ENCODE measurements at regions not wholly inside any gene's neighbourhood (a gene's known extent, or its start where the extent isn't known, plus 50 kb on each side); places are given as distances from the start of the nearest gene placed in this dataset.

DNA sequence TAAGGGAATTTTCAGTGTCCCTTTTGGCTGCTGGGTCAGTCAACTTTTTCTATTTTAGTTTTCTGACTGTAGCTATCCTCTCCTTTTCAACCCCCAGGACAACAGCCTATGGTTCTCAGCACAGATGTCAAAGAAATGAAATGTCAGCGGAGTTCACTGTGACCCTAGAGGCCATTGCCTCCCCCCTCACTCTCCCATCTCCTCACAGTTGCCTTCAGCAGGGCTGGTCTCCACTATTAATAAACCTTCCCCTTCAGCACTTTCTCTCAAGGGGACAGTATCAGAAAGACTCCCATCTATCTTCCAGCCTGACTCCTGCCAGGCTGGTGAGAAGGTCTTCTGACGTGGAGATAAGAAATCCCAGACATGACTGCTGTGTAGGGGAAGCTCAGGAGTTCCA is 137.1 kb upstream of the WSCD2 start:
- no peak overlapping the region for H3K27ac ChIP-seq (ENCODE audit: low read depth, low read length)
- no peaks in the 10 kb centered on the region for H3K4me1 ChIP-seq (ENCODE audit: control insufficient read depth in 1 of 2, insufficient read depth in 2 of 2, low read length in 2 of 2)
- H3K4me2 ChIP-seq (ENCODE audit: low read length), result no peak overlapping the region
- H2BK12ac ChIP-seq (ENCODE audit: low read length), result no peak overlapping the region
- no peak overlapping the region for H4K8ac ChIP-seq (ENCODE audit: low read depth, low read length)
- no peak overlapping the region for H3K4ac ChIP-seq (ENCODE audit: low read depth, low read length)
- no peak overlapping the region for H4K12ac ChIP-seq (ENCODE audit: low read depth, low read length)
- no peaks in the 10 kb centered on the region for H3K9me3 ChIP-seq (ENCODE audit: insufficient read depth, low read depth, low read length)
- no peak overlapping the region for H3K14ac ChIP-seq (ENCODE audit: low read length)
- H3K9ac ChIP-seq (ENCODE audit: low read length), result no peak overlapping the region
- no peak overlapping the region for H4K91ac ChIP-seq (ENCODE audit: low read depth, low read length)
- H3K23ac ChIP-seq (ENCODE audit: low read length), result no peak overlapping the region
- H3K79me1 ChIP-seq (ENCODE audit: low read length), result no peaks in the 10 kb centered on the region
- H3K36me3 ChIP-seq (ENCODE audit: control insufficient read depth in 1 of 2, insufficient read depth in 2 of 2, low read length in 2 of 2), result no peaks in the 10 kb centered on the region
- WGBS (ENCODE audit: extremely low coverage, insufficient coverage, insufficient read length), result no CpG with 5 or more reads among the region's 2 CpGs
- DNase-seq, result no peak
- H2AFZ ChIP-seq (ENCODE audit: insufficient read depth, low read length, poor library complexity), result no peak overlapping the region
- no peaks in the 10 kb centered on the region for H3K79me2 ChIP-seq (ENCODE audit: control insufficient read depth, insufficient read depth, low read length, poor library complexity)
- no peak overlapping the region for H2AK5ac ChIP-seq (ENCODE audit: low read length)
- no peak overlapping the region for H2BK5ac ChIP-seq (ENCODE audit: low read depth, low read length, poor library complexity)
- H3K4me3 ChIP-seq (ENCODE audit: low read depth, low read length), result no peak overlapping the region
- H3K27me3 ChIP-seq (ENCODE audit: insufficient read depth, low read length), result no peaks in the 10 kb centered on the region
- no peak overlapping the region for H2BK120ac ChIP-seq (ENCODE audit: insufficient read depth, low read length, poor library complexity)
- H3K18ac ChIP-seq (ENCODE audit: low read length), result no peak overlapping the region

DNA sequence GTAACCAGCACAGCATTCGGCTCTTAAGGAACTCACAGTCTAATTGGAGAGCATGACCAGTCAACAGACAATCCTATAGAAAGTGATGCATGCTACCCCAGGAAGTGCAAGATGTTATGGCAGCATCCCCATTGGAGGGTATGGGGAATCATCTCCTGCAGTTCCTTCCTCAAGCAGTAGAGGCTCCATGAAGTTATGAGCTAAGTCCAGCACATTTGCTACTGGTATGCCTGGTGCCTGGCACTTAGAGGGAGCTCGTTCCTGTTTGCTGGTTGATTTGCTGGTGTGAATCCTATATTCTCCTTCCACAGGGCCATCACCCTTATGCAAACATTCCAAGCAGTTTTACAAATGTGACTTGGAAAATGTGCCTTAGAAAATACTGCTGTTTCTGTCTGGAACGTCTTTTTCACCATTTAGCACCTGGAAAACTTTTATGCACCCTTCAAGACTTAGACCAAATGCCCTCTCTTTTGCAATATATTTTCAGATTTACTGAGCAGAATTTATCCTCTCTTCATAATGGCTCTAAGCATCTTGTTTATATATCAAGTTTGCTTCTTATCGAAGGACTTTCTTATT is 136.1 kb upstream of the WSCD2 start:
- WGBS (ENCODE audit: extremely low coverage, insufficient coverage, insufficient read length), result no CpG with 5 or more reads among the region's 4 CpGs
- H3K79me1 ChIP-seq (ENCODE audit: low read length), result no peaks in the 10 kb centered on the region
- no peaks in the 10 kb centered on the region for H3K27me3 ChIP-seq (ENCODE audit: insufficient read depth, low read length)
- H3K36me3 ChIP-seq (ENCODE audit: control insufficient read depth in 1 of 2, insufficient read depth in 2 of 2, low read length in 2 of 2), result no peaks in the 10 kb centered on the region
- H3K4me3 ChIP-seq (ENCODE audit: low read depth, low read length), result no peak overlapping the region
- no peaks in the 10 kb centered on the region for H3K9me3 ChIP-seq (ENCODE audit: insufficient read depth, low read depth, low read length)
- no peak overlapping the region for H3K23ac ChIP-seq (ENCODE audit: low read length)
- H2BK5ac ChIP-seq (ENCODE audit: low read depth, low read length, poor library complexity), result no peak overlapping the region
- H3K4me2 ChIP-seq (ENCODE audit: low read length), result no peak overlapping the region
- no peak overlapping the region for H3K27ac ChIP-seq (ENCODE audit: low read depth, low read length)
- no peak overlapping the region for H4K12ac ChIP-seq (ENCODE audit: low read depth, low read length)
- no peaks in the 10 kb centered on the region for H3K79me2 ChIP-seq (ENCODE audit: control insufficient read depth, insufficient read depth, low read length, poor library complexity)
- no peak overlapping the region for H2BK120ac ChIP-seq (ENCODE audit: insufficient read depth, low read length, poor library complexity)
- no peak overlapping the region for H3K9ac ChIP-seq (ENCODE audit: low read length)
- H4K91ac ChIP-seq (ENCODE audit: low read depth, low read length), result no peak overlapping the region
- H2AK5ac ChIP-seq (ENCODE audit: low read length), result no peak overlapping the region
- no peak overlapping the region for H4K8ac ChIP-seq (ENCODE audit: low read depth, low read length)
- DNase-seq, result peak; percentile 40 to 67
- H3K14ac ChIP-seq (ENCODE audit: low read length), result no peak overlapping the region
- H3K4me1 ChIP-seq (ENCODE audit: control insufficient read depth in 1 of 2, insufficient read depth in 2 of 2, low read length in 2 of 2), result no peaks in the 10 kb centered on the region
- no peak overlapping the region for H2BK12ac ChIP-seq (ENCODE audit: low read length)
- no peak overlapping the region for H3K4ac ChIP-seq (ENCODE audit: low read depth, low read length)
- no peak overlapping the region for H3K18ac ChIP-seq (ENCODE audit: low read length)
- no peak overlapping the region for H2AFZ ChIP-seq (ENCODE audit: insufficient read depth, low read length, poor library complexity)

DNA sequence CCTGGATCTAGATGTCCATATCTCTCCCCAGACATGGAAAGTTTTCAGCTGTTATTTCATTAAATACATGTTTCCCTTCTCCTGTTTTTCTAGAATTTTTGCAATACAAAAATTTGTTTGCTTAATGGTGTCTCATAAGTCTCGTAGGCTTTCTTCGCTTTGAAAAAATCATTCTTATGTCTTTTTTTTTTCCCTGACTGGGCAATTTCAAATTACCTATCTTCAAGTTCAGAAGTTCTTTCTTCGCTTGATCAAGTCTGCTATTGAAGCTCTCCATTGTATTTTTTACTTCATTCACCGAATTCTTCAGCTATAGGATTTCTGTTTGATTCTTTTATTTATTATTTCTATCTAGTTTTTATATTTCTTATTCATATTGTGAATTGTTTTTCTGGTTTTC is 130.2 kb upstream of the WSCD2 start:
- no peak overlapping the region for H4K8ac ChIP-seq (ENCODE audit: low read depth, low read length)
- no peak overlapping the region for H3K18ac ChIP-seq (ENCODE audit: low read length)
- WGBS (ENCODE audit: extremely low coverage, insufficient coverage, insufficient read length), result no CpG with 5 or more reads among the region's 4 CpGs
- H3K4me1 ChIP-seq (ENCODE audit: control insufficient read depth in 1 of 2, insufficient read depth in 2 of 2, low read length in 2 of 2), result no peaks in the 10 kb centered on the region
- no peak overlapping the region for H3K27ac ChIP-seq (ENCODE audit: low read depth, low read length)
- no peak overlapping the region for H3K23ac ChIP-seq (ENCODE audit: low read length)
- no peak overlapping the region for H2BK120ac ChIP-seq (ENCODE audit: insufficient read depth, low read length, poor library complexity)
- H3K9ac ChIP-seq (ENCODE audit: low read length), result no peak overlapping the region
- H3K4ac ChIP-seq (ENCODE audit: low read depth, low read length), result no peak overlapping the region
- no peak overlapping the region for H2BK12ac ChIP-seq (ENCODE audit: low read length)
- H2BK5ac ChIP-seq (ENCODE audit: low read depth, low read length, poor library complexity), result no peak overlapping the region
- H3K14ac ChIP-seq (ENCODE audit: low read length), result no peak overlapping the region
- H3K36me3 ChIP-seq (ENCODE audit: control insufficient read depth in 1 of 2, insufficient read depth in 2 of 2, low read length in 2 of 2), result no peaks in the 10 kb centered on the region
- no peak overlapping the region for H3K4me2 ChIP-seq (ENCODE audit: low read length)
- DNase-seq, result no peak
- no peaks in the 10 kb centered on the region for H3K9me3 ChIP-seq (ENCODE audit: insufficient read depth, low read depth, low read length)
- no peak overlapping the region for H4K12ac ChIP-seq (ENCODE audit: low read depth, low read length)
- no peak overlapping the region for H2AFZ ChIP-seq (ENCODE audit: insufficient read depth, low read length, poor library complexity)
- H3K27me3 ChIP-seq (ENCODE audit: insufficient read depth, low read length), result no peaks in the 10 kb centered on the region
- no peak overlapping the region for H3K4me3 ChIP-seq (ENCODE audit: low read depth, low read length)
- no peak overlapping the region for H2AK5ac ChIP-seq (ENCODE audit: low read length)
- H3K79me2 ChIP-seq (ENCODE audit: control insufficient read depth, insufficient read depth, low read length, poor library complexity), result no peaks in the 10 kb centered on the region
- no peak overlapping the region for H4K91ac ChIP-seq (ENCODE audit: low read depth, low read length)
- no peaks in the 10 kb centered on the region for H3K79me1 ChIP-seq (ENCODE audit: low read length)

DNA sequence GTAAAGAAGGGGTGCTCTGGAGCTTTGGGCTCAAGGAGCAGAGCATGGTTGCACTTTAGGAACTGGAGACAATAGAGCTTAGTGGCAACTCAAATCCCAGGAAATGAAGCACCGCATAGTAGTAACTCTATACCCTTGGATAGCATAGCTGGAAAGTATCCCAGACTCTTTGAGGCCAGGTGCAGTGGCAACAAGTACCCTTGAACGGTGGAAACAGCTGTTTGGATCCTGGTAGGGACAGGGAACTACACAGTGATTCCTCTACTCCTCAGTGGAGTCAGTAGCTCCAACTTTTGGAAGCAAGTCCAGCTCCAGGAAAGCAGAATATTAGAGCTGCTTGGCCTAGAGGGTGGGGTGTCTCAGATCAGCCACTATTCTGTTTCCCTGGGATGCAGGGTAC is 129.0 kb upstream of the WSCD2 start:
- H3K36me3 ChIP-seq (ENCODE audit: control insufficient read depth in 1 of 2, insufficient read depth in 2 of 2, low read length in 2 of 2), result no peaks in the 10 kb centered on the region
- H3K4me2 ChIP-seq (ENCODE audit: low read length), result no peak overlapping the region
- no peak overlapping the region for H3K27ac ChIP-seq (ENCODE audit: low read depth, low read length)
- no peaks in the 10 kb centered on the region for H3K4me1 ChIP-seq (ENCODE audit: control insufficient read depth in 1 of 2, insufficient read depth in 2 of 2, low read length in 2 of 2)
- no peak overlapping the region for H2BK120ac ChIP-seq (ENCODE audit: insufficient read depth, low read length, poor library complexity)
- H2BK12ac ChIP-seq (ENCODE audit: low read length), result no peak overlapping the region
- no peak overlapping the region for H2AFZ ChIP-seq (ENCODE audit: insufficient read depth, low read length, poor library complexity)
- no peak overlapping the region for H3K23ac ChIP-seq (ENCODE audit: low read length)
- H3K18ac ChIP-seq (ENCODE audit: low read length), result no peak overlapping the region
- H4K8ac ChIP-seq (ENCODE audit: low read depth, low read length), result no peak overlapping the region
- no peak overlapping the region for H4K12ac ChIP-seq (ENCODE audit: low read depth, low read length)
- no peaks in the 10 kb centered on the region for H3K79me2 ChIP-seq (ENCODE audit: control insufficient read depth, insufficient read depth, low read length, poor library complexity)
- H2AK5ac ChIP-seq (ENCODE audit: low read length), result no peak overlapping the region
- no peak overlapping the region for H3K4me3 ChIP-seq (ENCODE audit: low read depth, low read length)
- no peak overlapping the region for H2BK5ac ChIP-seq (ENCODE audit: low read depth, low read length, poor library complexity)
- WGBS (ENCODE audit: extremely low coverage, insufficient coverage, insufficient read length), result no CpG with 5 or more reads among the region's 2 CpGs
- H3K9me3 ChIP-seq (ENCODE audit: insufficient read depth, low read depth, low read length), result no peaks in the 10 kb centered on the region
- H3K4ac ChIP-seq (ENCODE audit: low read depth, low read length), result no peak overlapping the region
- H3K9ac ChIP-seq (ENCODE audit: low read length), result no peak overlapping the region
- H4K91ac ChIP-seq (ENCODE audit: low read depth, low read length), result no peak overlapping the region
- DNase-seq, result no peak
- H3K14ac ChIP-seq (ENCODE audit: low read length), result no peak overlapping the region
- no peaks in the 10 kb centered on the region for H3K79me1 ChIP-seq (ENCODE audit: low read length)
- H3K27me3 ChIP-seq (ENCODE audit: insufficient read depth, low read length), result no peaks in the 10 kb centered on the region

Measured in trophoblast cell (in vitro differentiated cells and primary cell).